T-helper 2 cell treated with Interferon-gamma antibody and Interleukin-4, amounts not matched to agents 5 μg/mL and 100 μg/mL, for 36 hours (primary cell): ENCODE measurements at regions not wholly inside any gene's neighbourhood (a gene's known extent, or its start where the extent isn't known, plus 50 kb on each side); places are given as distances from the start of the nearest gene placed in this dataset.
"Not testable (repeated sequence)": the region's sequence is repeated elsewhere in the genome, so short reads cannot be mapped to it uniquely, and the experiment has no call there.

Source experiments
- DNase-seq: peaks from one replicate; pipeline ENCODE4 v3.0.0; 2021; ENCODE audit warnings: low spot score
- H3K27ac Mint-ChIP-seq: one replicate; pipeline ENCODE4 v1.8.0; 2021; ENCODE audit warnings: mild to moderate bottlenecking, mixed read lengths
- H3K27me3 Mint-ChIP-seq: one replicate; pipeline ENCODE4 v1.8.0; 2021; ENCODE audit warnings: low read depth, mixed read lengths
- H3K36me3 Mint-ChIP-seq: one replicate; pipeline ENCODE4 v1.8.0; 2021; ENCODE audit warnings: low read depth, mixed read lengths
- H3K4me1 Mint-ChIP-seq: one replicate; pipeline ENCODE4 v1.8.0; 2021; ENCODE audit warnings: low read depth, mixed read lengths
- H3K4me3 Mint-ChIP-seq: one replicate; pipeline ENCODE4 v1.8.0; 2022; ENCODE audit warnings: mild to moderate bottlenecking, moderate library complexity, mixed read lengths
- H3K9me3 Mint-ChIP-seq: one replicate; pipeline ENCODE4 v1.8.0; 2021; ENCODE audit warnings: mixed read lengths

GRCh38 chr4:54571293-54572151 lies 86.2 kb upstream of the KIT start:
- Mint-ChIP-seq H3K36me3 (no peaks in the 10 kb centered on the region), H3K4me3 (no peak overlapping the region), H3K27me3 (peaks cover 3% of the 10 kb centered on the region), H3K27ac (no peak overlapping the region), H3K4me1 (no peaks in the 10 kb centered on the region), H3K9me3 (no peaks in the 10 kb centered on the region)
- no peak for DNase-seq

- Mint-ChIP-seq H3K36me3 (no peaks in the 10 kb centered on the region), H3K27ac (no peak overlapping the region), H3K27me3 (peaks cover 3% of the 10 kb centered on the region), H3K4me1 (no peaks in the 10 kb centered on the region), H3K4me3 (no peak overlapping the region), H3K9me3 (no peaks in the 10 kb centered on the region)
- DNase-seq = no peak
Measured at GRCh38 chr4:54572152-54572542, 85.6 kb upstream of the KIT start.

GRCh38 chr4:54574500-54574899 lies 83.3 kb upstream of the KIT start:
- Mint-ChIP-seq H3K4me1 (no peaks in the 10 kb centered on the region), H3K9me3 (no peaks in the 10 kb centered on the region), H3K4me3 (no peak overlapping the region), H3K27me3 (peaks cover 4% of the 10 kb centered on the region), H3K27ac (no peak overlapping the region), H3K36me3 (no peaks in the 10 kb centered on the region)
- DNase-seq = no peak

GRCh38 chr4:54575919-54576318 lies 81.8 kb upstream of the KIT start:
- no peak overlapping the region for H3K4me3 Mint-ChIP-seq
- H3K27me3 Mint-ChIP-seq = peaks cover 4% of the 10 kb centered on the region
- H3K36me3 Mint-ChIP-seq = no peaks in the 10 kb centered on the region
- H3K4me1 Mint-ChIP-seq = no peaks in the 10 kb centered on the region
- no peak for DNase-seq
- no peaks in the 10 kb centered on the region for H3K9me3 Mint-ChIP-seq
- H3K27ac Mint-ChIP-seq = no peak overlapping the region

GRCh38 chr4:54581807-54582206 lies 76.0 kb upstream of the KIT start:
- no peak overlapping the region for H3K27ac Mint-ChIP-seq
- H3K9me3 Mint-ChIP-seq = no peaks in the 10 kb centered on the region
- H3K4me1 Mint-ChIP-seq = no peaks in the 10 kb centered on the region
- no peaks in the 10 kb centered on the region for H3K36me3 Mint-ChIP-seq
- no peak for DNase-seq
- H3K4me3 Mint-ChIP-seq = no peak overlapping the region
- peaks cover 7% of the 10 kb centered on the region for H3K27me3 Mint-ChIP-seq

GRCh38 chr4:54585321-54586000 lies 72.3 kb upstream of the KIT start:
- H3K36me3 Mint-ChIP-seq = no peaks in the 10 kb centered on the region
- DNase-seq = no peak
- H3K4me1 Mint-ChIP-seq = no peaks in the 10 kb centered on the region
- no peaks in the 10 kb centered on the region for H3K9me3 Mint-ChIP-seq
- H3K27ac Mint-ChIP-seq = no peak overlapping the region
- H3K27me3 Mint-ChIP-seq = peaks cover 5% of the 10 kb centered on the region
- no peak overlapping the region for H3K4me3 Mint-ChIP-seq

- DNase-seq = no peak
- H3K36me3 Mint-ChIP-seq = no peaks in the 10 kb centered on the region
Measured at GRCh38 chr4:54586320-54586955, 71.3 kb upstream of the KIT start.

GRCh38 chr4:54587107-54587891 lies 70.5 kb upstream of the KIT start:
- Mint-ChIP-seq H3K4me1 (no peaks in the 10 kb centered on the region), H3K36me3 (no peaks in the 10 kb centered on the region)
- DNase-seq = no peak

More at GRCh38 chr4:54586320-54586955, 71.3 kb upstream of the KIT start:
- H3K9me3 Mint-ChIP-seq = no peaks in the 10 kb centered on the region
- H3K4me1 Mint-ChIP-seq = no peaks in the 10 kb centered on the region
- no peak overlapping the region for H3K27ac Mint-ChIP-seq
- peaks cover 5% of the 10 kb centered on the region for H3K27me3 Mint-ChIP-seq
- H3K4me3 Mint-ChIP-seq = no peak overlapping the region

GRCh38 chr4:54588404-54588803 lies 69.4 kb upstream of the KIT start:
- peaks cover 4% of the 10 kb centered on the region for H3K27me3 Mint-ChIP-seq
- no peak overlapping the region for H3K4me3 Mint-ChIP-seq
- H3K36me3 Mint-ChIP-seq = no peaks in the 10 kb centered on the region
- no peak overlapping the region for H3K27ac Mint-ChIP-seq
- H3K9me3 Mint-ChIP-seq = no peaks in the 10 kb centered on the region
- no peaks in the 10 kb centered on the region for H3K4me1 Mint-ChIP-seq
- DNase-seq = no peak

More at GRCh38 chr4:54587107-54587891, 70.5 kb upstream of the KIT start:
- Mint-ChIP-seq H3K27me3 (peaks cover 5% of the 10 kb centered on the region), H3K4me3 (no peak overlapping the region), H3K27ac (no peak overlapping the region), H3K9me3 (no peaks in the 10 kb centered on the region)

- Mint-ChIP-seq H3K27ac (no peak overlapping the region), H3K36me3 (no peaks in the 10 kb centered on the region), H3K4me1 (no peaks in the 10 kb centered on the region), H3K27me3 (peaks cover 3% of the 10 kb centered on the region), H3K4me3 (no peak overlapping the region), H3K9me3 (no peaks in the 10 kb centered on the region)
- DNase-seq = no peak
Measured at GRCh38 chr4:54589586-54589985, 68.2 kb upstream of the KIT start.

- no peak overlapping the region for H3K27ac Mint-ChIP-seq
- H3K9me3 Mint-ChIP-seq = no peaks in the 10 kb centered on the region
- no peaks in the 10 kb centered on the region for H3K36me3 Mint-ChIP-seq
- no peak overlapping the region for H3K4me3 Mint-ChIP-seq
- no peak for DNase-seq
- H3K27me3 Mint-ChIP-seq = no peaks in the 10 kb centered on the region
- no peaks in the 10 kb centered on the region for H3K4me1 Mint-ChIP-seq
Measured at GRCh38 chr4:54593795-54594322, 63.9 kb upstream of the KIT start.

GRCh38 chr4:54596201-54596600 lies 61.6 kb upstream of the KIT start:
- no peak overlapping the region for H3K27ac Mint-ChIP-seq

GRCh38 chr4:54597678-54598077 lies 60.1 kb upstream of the KIT start:
- not testable (repeated sequence) for H3K27me3 Mint-ChIP-seq, H3K36me3 Mint-ChIP-seq, DNase-seq, H3K4me3 Mint-ChIP-seq, H3K9me3 Mint-ChIP-seq, H3K4me1 Mint-ChIP-seq, H3K27ac Mint-ChIP-seq

More at GRCh38 chr4:54596201-54596600, 61.6 kb upstream of the KIT start:
- no peaks in the 10 kb centered on the region for H3K4me1 Mint-ChIP-seq
- DNase-seq = no peak
- H3K9me3 Mint-ChIP-seq = no peaks in the 10 kb centered on the region
- H3K4me3 Mint-ChIP-seq = no peak overlapping the region
- no peaks in the 10 kb centered on the region for H3K36me3 Mint-ChIP-seq
- no peaks in the 10 kb centered on the region for H3K27me3 Mint-ChIP-seq
